ENCODE measurements at regions not wholly inside any gene's neighbourhood (a gene's known extent, or its start where the extent isn't known, plus 50 kb on each side); places are given as distances from the start of the nearest gene placed in this dataset.

- no peak for TF ChIP-seq CTCF (IDR thresholded peaks at IDR 0.05; ENCODE audit: low read depth, low read length, missing input control)
- TF ChIP-seq RAD21 (IDR thresholded peaks at IDR 0.05) = no peak
- no peak for TF ChIP-seq YY1 (IDR thresholded peaks at IDR 0.05)
- TF ChIP-seq HNF4G (IDR thresholded peaks at IDR 0.05) = no peak
- no peak for TF ChIP-seq EGR1 (IDR thresholded peaks at IDR 0.05; ENCODE audit: low read depth in 2 of 2)
These were observed 1303.9 kb upstream of the PIK3C3 start for GRCh38 chr18:40651163-40651562.

Data from liver (tissue), 3 donors.